PC-9 (cell line): ENCODE measurements at regions not wholly inside any gene's neighbourhood (a gene's known extent, or its start where the extent isn't known, plus 50 kb on each side); places are given as distances from the start of the nearest gene placed in this dataset.

Experiments
- EZH2 ChIP-seq: fragments of 200-600 bp; sonication (generic); IDR thresholded peaks from 2 replicates; pipeline ENCODE4 v1.8.0; 2017; ENCODE audit warnings: antibody characterized with exemption, low read depth
- TF ChIP-seq, protein P1 (sequence below): fragments of 200-600 bp; sonication (generic); conservative IDR thresholded peaks from 2 replicates; pipeline ENCODE4 v1.6.1; 2017; ENCODE audit warnings: mixed run types, antibody characterized with exemption, mild to moderate bottlenecking, moderate library complexity

DNA sequence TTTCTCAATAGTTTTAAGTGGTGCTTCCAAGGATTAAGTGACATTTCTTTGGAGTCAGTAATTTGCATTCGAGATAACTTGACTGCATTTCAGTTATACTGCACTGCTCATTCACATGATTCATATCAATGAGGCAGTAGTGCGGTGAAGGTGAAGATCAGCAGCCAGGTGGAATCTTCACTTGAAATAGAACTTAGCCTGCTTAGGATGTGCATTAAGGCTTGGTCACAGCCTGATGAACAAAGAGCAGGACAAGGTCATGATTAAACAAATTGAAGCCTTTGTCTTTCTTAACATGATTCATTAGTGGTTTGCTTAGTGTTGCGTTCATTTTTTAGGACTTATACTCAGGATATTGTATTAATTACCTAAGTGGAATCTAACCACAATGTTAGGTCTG is 212.1 kb upstream of the GALNTL6 start:
- TF ChIP-seq, protein P1, sequence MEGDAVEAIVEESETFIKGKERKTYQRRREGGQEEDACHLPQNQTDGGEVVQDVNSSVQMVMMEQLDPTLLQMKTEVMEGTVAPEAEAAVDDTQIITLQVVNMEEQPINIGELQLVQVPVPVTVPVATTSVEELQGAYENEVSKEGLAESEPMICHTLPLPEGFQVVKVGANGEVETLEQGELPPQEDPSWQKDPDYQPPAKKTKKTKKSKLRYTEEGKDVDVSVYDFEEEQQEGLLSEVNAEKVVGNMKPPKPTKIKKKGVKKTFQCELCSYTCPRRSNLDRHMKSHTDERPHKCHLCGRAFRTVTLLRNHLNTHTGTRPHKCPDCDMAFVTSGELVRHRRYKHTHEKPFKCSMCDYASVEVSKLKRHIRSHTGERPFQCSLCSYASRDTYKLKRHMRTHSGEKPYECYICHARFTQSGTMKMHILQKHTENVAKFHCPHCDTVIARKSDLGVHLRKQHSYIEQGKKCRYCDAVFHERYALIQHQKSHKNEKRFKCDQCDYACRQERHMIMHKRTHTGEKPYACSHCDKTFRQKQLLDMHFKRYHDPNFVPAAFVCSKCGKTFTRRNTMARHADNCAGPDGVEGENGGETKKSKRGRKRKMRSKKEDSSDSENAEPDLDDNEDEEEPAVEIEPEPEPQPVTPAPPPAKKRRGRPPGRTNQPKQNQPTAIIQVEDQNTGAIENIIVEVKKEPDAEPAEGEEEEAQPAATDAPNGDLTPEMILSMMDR = no peak
- TF ChIP-seq EZH2 = no peak
